Heart right ventricle (tissue), 16 donors: ENCODE measurements at regions not wholly inside any gene's neighbourhood (a gene's known extent, or its start where the extent isn't known, plus 50 kb on each side); places are given as distances from the start of the nearest gene placed in this dataset.

Experiments used
- ATAC-seq, 8 donors: fragments of 200-7000 bp; cut with Tn5 transposase; one replicate each; pipeline ENCODE4 v1.9.1; 2020; ENCODE audit warnings: mild to moderate bottlenecking in 8 of 8, moderate library complexity in 8 of 8, moderate number of reproducible peaks in 1 of 8
- DNase-seq, 2 donors: peaks; one replicate each; pipeline ENCODE4 v3.0.0-alpha.2; 2020
- H3K27ac ChIP-seq, 10 donors: fragments of 200-600 bp; sonication (generic) in 2 of 10; one replicate each; pipeline versions ENCODE4 v1.5.0 to v1.8.0; 2020 to 2022; ENCODE audit warnings: mild to moderate bottlenecking in 3 of 10
- H3K27me3 ChIP-seq, 7 donors: fragments of 200-600 bp; one replicate each; pipeline ENCODE4 v1.8.0; 2021 to 2022; ENCODE audit warnings: mild to moderate bottlenecking in 2 of 7
- H3K36me3 ChIP-seq, 9 donors: fragments of 200-600 bp; sonication (generic) in 1 of 9; one replicate each; pipeline versions ENCODE4 v1.5.0 to v1.8.0; 2020 to 2022; ENCODE audit warnings: mild to moderate bottlenecking in 2 of 9
- H3K4me1 ChIP-seq, 9 donors: fragments of 200-600 bp; sonication (generic) in 1 of 9; one replicate each; pipeline versions ENCODE4 v1.5.0 to v1.8.0; 2020 to 2022; ENCODE audit warnings: mild to moderate bottlenecking in 4 of 9
- H3K4me3 ChIP-seq, 10 donors: fragments of 200-600 bp; sonication (generic) in 2 of 10; one replicate each; pipeline versions ENCODE4 v1.5.0 to v1.8.0; 2020 to 2022; ENCODE audit warnings: mild to moderate bottlenecking in 7 of 10, moderate library complexity in 2 of 10
- H3K9me3 ChIP-seq, 11 donors: fragments of 200-600 bp in 10 of 11; sonication (generic) in 2 of 11; one replicate each; pipeline versions ENCODE4 v1.5.0 to v1.8.0; 2013 to 2022; ENCODE audit warnings: mild to moderate bottlenecking in 2 of 11, control low read depth in 1 of 11, moderate library complexity in 1 of 11
- CTCF ChIP-seq, 9 donors: fragments of 200-600 bp; sonication (generic) in 2 of 9; IDR thresholded peaks; one replicate each; pipeline versions ENCODE4 v1.5.0 to v1.8.0; 2021 to 2022; ENCODE audit warnings: antibody characterized with exemption in 9 of 9, mild to moderate bottlenecking in 5 of 9, moderate library complexity in 1 of 9
- WGBS, 2 donors: extraction: QIAGEN DNeasy Blood & Tissue Kit; methylation state at CpG; one replicate each; pipeline ENCODE4 v1.1.7; 2013; ENCODE audit warnings: inconsistent platforms in 1 of 2; 5-methylcytosine and 5-hydroxymethylcytosine counted together
- intact Hi-C, 10 donors: fragments of 100-400 bp; cut with DNase I; formaldehyde crosslinking; loops; one replicate each; pipeline versions ENCODE4 v1.11.1 to v1.14.2; 2022
- donor health status: Arrhythmogenic right ventricular cardiomyopathy.
- donor health status: ischemic (EF 13 %, LVEDD 7.1; RV severe dilation, severe dysfunction).
- donor health status: healthy with polysubstance abuse.
- donor health status: DM: no; HTN: yes; CAD: no.
- donor health status: DM: no; HTN: no; CAD: no.
- donor health status: ischemic (EF 25% LVEDD 6.9; RV normal size, moderate dysfunction).
- donor health status: ischemic (EF 25% LVEDD 5.7; RV mildly dilated, moderate dysfunction).
- donor health status: healthy.
- donor health status: DM: yes; HTN: yes; CAD: no.
- donor health status: Ischemic cardiomyopathy.
- donor health status: ischemic (EF 35%, LVEDD 5.7; RV mildly dilated, moderate dysfunction).
- donor health status: nonischemic (EF 11% LVEDD 7.7; RV severe dilation, severe dysfunction).
- donor health status: DM: yes; HTN: yes; CAD: no.
- donor health status: PGD.
- donor health status: ischemic (EF 29% LVEDD 5.4; RV normal size, mild dysfunction).
- donor health status: nonischemic (EF 23%, LVEDD 6.1; RV moderate dilation, normal function).

GRCh38 chr13:78004821-78005220 lies 86.2 kb upstream of the EDNRB start:
- ATAC-seq: no peak
- no peak for TF ChIP-seq CTCF (IDR thresholded peaks at IDR 0.05)
- intact Hi-C loops: no loop called here

GRCh38 chr13:77999746-78000145 lies 81.1 kb upstream of the EDNRB start:
- Histone ChIP-seq H3K4me1 (no peaks in the 10 kb centered on the region), H3K27me3 (no peaks in the 10 kb centered on the region), H3K4me3 (no peak overlapping the region), H3K9me3 (peaks cover 0 to 23% (median 0%) of the 10 kb centered on the region in 11 donors), H3K27ac (no peak overlapping the region), H3K36me3 (no peaks in the 10 kb centered on the region)
- no peak for DNase-seq
- TF ChIP-seq CTCF (IDR thresholded peaks at IDR 0.05): no peak
- intact Hi-C loops: no loop called here
- no peak for ATAC-seq

More at GRCh38 chr13:78004821-78005220, 86.2 kb upstream of the EDNRB start:
- DNase-seq: no peak
- H3K4me1 ChIP-seq: no peaks in the 10 kb centered on the region
- no peaks in the 10 kb centered on the region for H3K36me3 ChIP-seq
- H3K27me3 ChIP-seq: no peaks in the 10 kb centered on the region
- no peak overlapping the region for H3K27ac ChIP-seq
- H3K9me3 ChIP-seq: peaks cover 0 to 18% (median 0%) of the 10 kb centered on the region in 11 donors
- WGBS, 2 donors: 89 to 98% methylated on average over 2 of the region's 2 CpGs
- H3K4me3 ChIP-seq: no peak overlapping the region

- intact Hi-C loops: no loop called here
- 37 to 61% methylated on average over 3 of the region's 3 CpGs for WGBS, 2 donors
- no peaks in the 10 kb centered on the region for H3K36me3 ChIP-seq
- no peak overlapping the region for H3K4me3 ChIP-seq
- TF ChIP-seq CTCF (IDR thresholded peaks at IDR 0.05): no peak
- DNase-seq: no peak
- peaks cover 0 to 8% (median 0%) of the 10 kb centered on the region in 11 donors for H3K9me3 ChIP-seq
- peaks cover 0 to 42% (median 8%) of the 10 kb centered on the region in 9 donors for H3K4me1 ChIP-seq
- no peaks in the 10 kb centered on the region for H3K27me3 ChIP-seq
- no peak for ATAC-seq
- no peak overlapping the region for H3K27ac ChIP-seq
These were observed 75.5 kb upstream of the EDNRB start for GRCh38 chr13:77994166-77994565.

GRCh38 chr13:77991003-77991402 lies 72.4 kb upstream of the EDNRB start:
- no peak overlapping the region for H3K4me3 ChIP-seq
- no peaks in the 10 kb centered on the region for H3K36me3 ChIP-seq
- TF ChIP-seq CTCF (IDR thresholded peaks at IDR 0.05): no peak
- ATAC-seq (peak in 5 of 8 donors; percentile 38 to 78 (median 63)), DNase-seq (peak in 1 of 2 donors; percentile 32)
- H3K27ac ChIP-seq: peak overlapping the region in 4 of 10 donors; percentile 11 to 46 (median 24)
- H3K27me3 ChIP-seq: no peaks in the 10 kb centered on the region
- intact Hi-C loops: no loop called here
- H3K9me3 ChIP-seq: no peaks in the 10 kb centered on the region
- WGBS, 2 donors: 9 to 14% methylated on average over 4 of the region's 4 CpGs
- H3K4me1 ChIP-seq: peaks cover 0 to 55% (median 8%) of the 10 kb centered on the region in 9 donors
